ENCODE measurements at regions not wholly inside any gene's neighbourhood (a gene's known extent, or its start where the extent isn't known, plus 50 kb on each side); places are given as distances from the start of the nearest gene placed in this dataset.

DNA sequence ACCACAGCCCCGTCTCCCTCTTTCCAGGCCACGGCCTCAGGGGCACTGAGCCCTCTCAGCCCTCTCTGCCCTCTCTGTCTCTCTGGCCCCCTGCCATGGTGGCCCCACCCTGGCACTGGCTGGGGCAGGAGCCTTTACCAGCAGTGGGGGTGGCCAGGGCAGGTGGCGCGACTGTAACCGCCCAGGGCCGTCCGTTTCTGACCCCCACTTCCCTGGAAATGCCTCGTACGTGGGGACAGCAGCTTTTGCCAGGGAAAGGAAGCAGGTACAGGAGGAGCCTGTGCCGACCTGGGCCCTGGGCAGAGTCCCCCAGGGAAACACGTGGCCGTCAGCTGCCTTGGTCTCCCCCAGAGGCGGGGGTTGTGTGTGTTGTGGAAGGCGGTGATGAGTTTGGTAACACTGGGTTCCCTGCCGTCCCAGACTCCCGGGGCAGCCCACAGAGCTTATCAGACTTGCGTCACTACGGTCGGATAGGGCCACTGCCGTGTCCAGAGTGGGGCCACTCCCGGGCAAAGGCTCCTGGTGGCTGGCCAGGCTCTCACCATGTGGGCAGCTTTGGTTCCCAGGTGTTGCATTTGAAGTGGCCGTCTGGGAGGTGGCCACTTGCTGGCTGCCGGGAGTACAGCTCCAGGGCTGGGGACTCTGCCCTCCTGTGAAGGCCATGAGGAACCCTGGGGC, 249.3 kb upstream of the CIBAR2 start:
- TF ChIP-seq, protein P1, sequence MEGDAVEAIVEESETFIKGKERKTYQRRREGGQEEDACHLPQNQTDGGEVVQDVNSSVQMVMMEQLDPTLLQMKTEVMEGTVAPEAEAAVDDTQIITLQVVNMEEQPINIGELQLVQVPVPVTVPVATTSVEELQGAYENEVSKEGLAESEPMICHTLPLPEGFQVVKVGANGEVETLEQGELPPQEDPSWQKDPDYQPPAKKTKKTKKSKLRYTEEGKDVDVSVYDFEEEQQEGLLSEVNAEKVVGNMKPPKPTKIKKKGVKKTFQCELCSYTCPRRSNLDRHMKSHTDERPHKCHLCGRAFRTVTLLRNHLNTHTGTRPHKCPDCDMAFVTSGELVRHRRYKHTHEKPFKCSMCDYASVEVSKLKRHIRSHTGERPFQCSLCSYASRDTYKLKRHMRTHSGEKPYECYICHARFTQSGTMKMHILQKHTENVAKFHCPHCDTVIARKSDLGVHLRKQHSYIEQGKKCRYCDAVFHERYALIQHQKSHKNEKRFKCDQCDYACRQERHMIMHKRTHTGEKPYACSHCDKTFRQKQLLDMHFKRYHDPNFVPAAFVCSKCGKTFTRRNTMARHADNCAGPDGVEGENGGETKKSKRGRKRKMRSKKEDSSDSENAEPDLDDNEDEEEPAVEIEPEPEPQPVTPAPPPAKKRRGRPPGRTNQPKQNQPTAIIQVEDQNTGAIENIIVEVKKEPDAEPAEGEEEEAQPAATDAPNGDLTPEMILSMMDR (IDR thresholded peaks at IDR 0.05) = no peak
- peak in 2 of 3 donors; percentile 67 to 69 for TF ChIP-seq POLR2AphosphoS5 (IDR thresholded peaks at IDR 0.05)
